H1 (cell line): ENCODE measurements at regions not wholly inside any gene's neighbourhood (a gene's known extent, or its start where the extent isn't known, plus 50 kb on each side); places are given as distances from the start of the nearest gene placed in this dataset.

Experiments
- HDAC6 ChIP-seq: IDR thresholded peaks from one replicate; pipeline ENCODE4 v1.7.1; 2012; ENCODE audit warnings: low read depth, mild to moderate bottlenecking, inconsistent platforms, low read length, moderate library complexity
- SAP30 ChIP-seq: fragments of 300-600 bp; sonication (generic); IDR thresholded peaks from 2 replicates; pipeline ENCODE4 v1.7.1; 2012; ENCODE audit warnings: low read length, moderate library complexity, mild to moderate bottlenecking, inconsistent platforms; ENCODE audit not compliant: insufficient read depth, insufficient replicate concordance

DNA sequence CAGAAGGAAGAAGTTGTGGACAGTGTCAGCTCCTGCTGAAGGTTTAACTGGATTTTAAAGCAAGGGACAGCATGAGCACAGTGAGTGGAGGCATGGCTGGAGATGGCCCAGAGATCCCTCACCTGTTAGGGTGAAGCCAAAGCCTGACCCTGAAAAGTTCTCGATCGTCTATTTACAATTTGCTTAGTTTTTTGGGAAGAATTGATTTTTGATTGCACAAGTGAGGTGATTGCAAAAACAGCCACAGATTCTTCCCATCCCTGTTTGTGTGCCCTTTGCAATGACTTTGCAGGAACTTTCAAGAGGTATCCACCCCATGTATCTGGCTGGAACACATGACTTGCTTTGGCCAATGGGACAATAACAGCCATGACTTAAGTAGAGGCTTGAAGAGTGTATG is 170.1 kb downstream of the TFAP2C start (continued):
- no peak for TF ChIP-seq SAP30
- TF ChIP-seq HDAC6: no peak
- TF ChIP-seq, all 59 proteins: peak for 0
